22Rv1 (cell line): ENCODE measurements at regions not wholly inside any gene's neighbourhood (a gene's known extent, or its start where the extent isn't known, plus 50 kb on each side); places are given as distances from the start of the nearest gene placed in this dataset.

ENCODE experiments used
- CTCF ChIP-seq: fragments of 450-650 bp; IDR thresholded peaks from 2 replicates; pipeline ENCODE4 v1.5.1; 2017; ENCODE audit warnings: mild to moderate bottlenecking
- ZFX ChIP-seq: fragments of 450-650 bp; IDR thresholded peaks from 2 replicates; pipeline ENCODE4 v1.6.1; 2017; ENCODE audit warnings: antibody characterized with exemption, borderline replicate concordance

- TF ChIP-seq CTCF (no peak), ZFX (no peak)
Measured at GRCh38 chr10:44033008-44033407, 351.9 kb downstream of the CXCL12 start.
